H4 (cell line): ENCODE measurements at regions not wholly inside any gene's neighbourhood (a gene's known extent, or its start where the extent isn't known, plus 50 kb on each side); places are given as distances from the start of the nearest gene placed in this dataset.

ENCODE experiments used
- DNase-seq: peaks from one replicate; pipeline ENCODE4 v3.0.0-alpha.2; 2015; ENCODE audit warnings: low spot score

- DNase-seq: no peak
These were observed 461.7 kb upstream of the DYNLRB2 start for GRCh38 chr16:80079072-80079471.

GRCh38 chr16:80077696-80078095, 463.1 kb upstream of the DYNLRB2 start:
- no peak for DNase-seq

- DNase-seq: no peak
These were observed 466.5 kb upstream of the DYNLRB2 start for GRCh38 chr16:80074329-80074728.

- DNase-seq: no peak
These were observed 468.8 kb upstream of the DYNLRB2 start for GRCh38 chr16:80071964-80072456.

GRCh38 chr16:80066805-80067580, 466.5 kb upstream of the MAF start:
- no peak for DNase-seq

GRCh38 chr16:80065541-80065940, 465.0 kb upstream of the MAF start:
- DNase-seq: no peak

GRCh38 chr16:80063713-80064069, 463.2 kb upstream of the MAF start:
- DNase-seq: no peak

- DNase-seq: no peak
These were observed 462.6 kb upstream of the MAF start for GRCh38 chr16:80063031-80063712.

GRCh38 chr16:80062361-80063030, 462.0 kb upstream of the MAF start:
- no peak for DNase-seq

GRCh38 chr16:80060470-80060869, 459.9 kb upstream of the MAF start:
- DNase-seq: no peak

GRCh38 chr16:80059836-80060235, 459.3 kb upstream of the MAF start:
- no peak for DNase-seq

GRCh38 chr16:80058214-80058613, 457.7 kb upstream of the MAF start:
- DNase-seq: no peak

- DNase-seq: no peak
These were observed 455.8 kb upstream of the MAF start for GRCh38 chr16:80056324-80056723.

GRCh38 chr16:80055831-80056230, 455.3 kb upstream of the MAF start:
- DNase-seq: no peak

- no peak for DNase-seq
These were observed 454.1 kb upstream of the MAF start for GRCh38 chr16:80054647-80055046.

GRCh38 chr16:80051040-80051439, 450.5 kb upstream of the MAF start:
- no peak for DNase-seq

- no peak for DNase-seq
These were observed 447.7 kb upstream of the MAF start for GRCh38 chr16:80048250-80048649.

- DNase-seq: no peak
These were observed 447.3 kb upstream of the MAF start for GRCh38 chr16:80047842-80048241.

GRCh38 chr16:80046848-80047247, 446.3 kb upstream of the MAF start:
- DNase-seq: no peak

- no peak for DNase-seq
These were observed 445.7 kb upstream of the MAF start for GRCh38 chr16:80046261-80046660.

GRCh38 chr16:80045861-80046260, 445.3 kb upstream of the MAF start:
- DNase-seq: no peak

GRCh38 chr16:80041410-80041809, 440.9 kb upstream of the MAF start:
- DNase-seq: no peak

- DNase-seq: no peak
These were observed 440.3 kb upstream of the MAF start for GRCh38 chr16:80040814-80041213.
